Stimulated activated CD4-positive, alpha-beta T cell treated with anti-CD3 and anti-CD28 coated beads, Interleukin-4, amount 100 ng/mL, for 48 hours (primary cell): ENCODE measurements at regions not wholly inside any gene's neighbourhood (a gene's known extent, or its start where the extent isn't known, plus 50 kb on each side); places are given as distances from the start of the nearest gene placed in this dataset.
"Not testable (repeated sequence)": the region's sequence is repeated elsewhere in the genome, so short reads cannot be mapped to it uniquely, and the experiment has no call there.

Experiments used
- DNase-seq, 2 donors: peaks; one replicate each; pipeline ENCODE4 v3.0.0-alpha.2; 2020; ENCODE audit warnings: low read depth in 2 of 2

DNA sequence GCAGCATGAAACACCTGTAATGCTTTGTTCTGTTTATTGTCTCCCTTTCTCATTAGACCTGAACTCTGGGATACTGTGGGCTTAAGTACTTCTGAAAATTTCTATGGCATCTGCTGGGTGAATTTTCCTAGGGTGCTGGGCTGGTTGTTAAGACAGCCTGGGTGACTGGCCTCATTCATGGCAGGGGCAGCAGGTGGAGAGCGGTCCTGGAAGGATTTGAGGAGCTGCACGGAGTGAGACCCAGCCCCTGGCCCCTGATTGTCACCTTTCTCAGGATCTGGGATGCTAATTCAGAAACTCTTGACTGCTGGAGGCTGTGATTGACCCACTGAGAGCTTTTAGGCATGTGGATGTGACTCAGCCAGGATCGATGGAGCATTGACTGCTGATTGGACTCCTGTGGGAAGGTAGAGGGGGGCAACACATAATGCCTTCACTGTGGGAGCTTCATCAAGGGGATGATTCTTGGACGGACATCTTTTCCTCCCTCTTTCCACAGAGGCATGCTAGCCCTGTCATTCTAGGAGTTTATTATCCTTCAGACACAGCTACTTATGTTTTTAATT, 252.0 kb downstream of the GOLGA6L6 start:
- not testable (repeated sequence) for DNase-seq

DNA sequence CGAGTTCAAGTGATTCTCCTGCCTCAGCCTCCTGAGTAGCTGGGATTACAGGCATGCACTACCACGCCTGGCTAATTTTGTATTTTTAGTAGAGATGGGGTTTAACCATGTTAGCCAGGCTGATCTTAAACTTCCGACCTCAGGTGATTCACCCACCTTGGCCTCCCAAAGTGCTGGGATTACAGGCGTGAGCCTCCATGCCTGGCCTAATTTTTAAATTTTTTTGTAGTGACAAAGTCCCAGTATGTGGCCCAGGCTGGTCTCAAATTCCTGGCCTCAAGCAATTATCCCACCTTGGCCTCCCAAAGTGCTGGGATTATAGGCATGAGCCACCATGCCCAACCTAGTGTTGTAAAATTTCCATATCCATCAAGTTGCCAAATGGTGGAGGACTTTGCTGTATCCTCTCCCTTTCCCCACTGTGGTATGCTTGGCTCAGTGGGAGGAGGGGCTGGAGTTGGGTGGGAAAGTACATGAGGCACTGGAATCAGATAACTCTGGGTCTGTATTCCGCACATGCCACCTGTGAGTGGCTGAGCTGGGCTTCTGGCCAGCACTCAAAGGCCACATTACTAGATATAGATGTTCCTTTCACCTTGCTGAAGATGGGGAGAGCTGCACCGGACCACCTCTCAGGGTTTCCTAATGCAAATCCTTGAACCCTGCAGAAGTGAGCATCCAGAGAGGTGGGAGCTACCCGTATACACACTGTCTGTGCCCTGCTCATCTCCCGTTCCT, 252.6 kb downstream of the GOLGA6L6 start:
- DNase-seq = not testable (repeated sequence)

DNA sequence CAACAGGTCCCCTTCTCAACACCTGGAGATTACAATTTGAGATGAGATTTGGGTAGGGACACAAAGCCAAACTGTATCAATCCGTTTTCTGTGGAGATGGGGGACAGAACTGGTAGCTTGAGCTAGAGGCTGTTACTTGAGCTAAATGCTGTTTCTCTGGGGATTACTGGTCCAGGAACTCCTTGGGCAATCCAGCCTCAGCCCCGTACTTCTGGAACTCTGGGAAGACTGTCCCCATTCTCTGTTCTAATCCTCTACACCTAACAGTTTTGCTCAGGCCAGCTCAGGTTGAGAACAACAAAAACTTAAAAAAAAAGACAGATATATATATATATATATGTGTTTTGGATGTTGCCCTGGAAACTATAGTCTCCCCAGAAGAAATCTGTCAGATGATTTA, 255.0 kb downstream of the GOLGA6L6 start:
- not testable (repeated sequence) for DNase-seq

DNA sequence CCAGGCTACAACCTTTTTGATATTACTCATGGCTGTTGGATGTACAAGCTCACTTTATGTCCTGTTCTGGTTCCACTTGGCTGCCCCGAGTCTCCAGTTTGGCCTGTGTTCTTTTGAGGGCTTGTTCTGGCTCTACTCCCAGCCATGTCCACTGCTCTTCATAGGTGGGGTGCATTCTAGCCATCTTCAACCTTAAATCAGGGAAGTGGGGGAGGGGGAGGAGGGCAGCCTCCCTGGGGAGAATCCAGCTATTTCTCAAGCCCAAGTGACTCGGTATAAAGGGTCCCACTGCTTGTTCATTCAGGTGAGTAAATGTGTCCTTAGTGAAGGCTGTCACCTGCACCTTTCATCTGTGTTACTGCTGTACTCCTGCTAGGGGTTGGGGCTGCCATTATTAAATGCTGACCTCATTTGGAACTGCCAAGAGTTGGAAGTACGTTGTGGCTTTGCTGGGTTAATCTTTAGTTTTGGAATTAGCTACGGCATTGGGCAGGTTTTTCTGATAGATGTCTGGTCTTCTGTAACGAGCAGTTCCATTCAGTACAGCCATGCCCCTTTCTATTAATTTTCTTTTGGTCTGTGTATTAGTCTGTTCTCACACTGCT, 255.8 kb downstream of the GOLGA6L6 start:
- DNase-seq = not testable (repeated sequence)

DNA sequence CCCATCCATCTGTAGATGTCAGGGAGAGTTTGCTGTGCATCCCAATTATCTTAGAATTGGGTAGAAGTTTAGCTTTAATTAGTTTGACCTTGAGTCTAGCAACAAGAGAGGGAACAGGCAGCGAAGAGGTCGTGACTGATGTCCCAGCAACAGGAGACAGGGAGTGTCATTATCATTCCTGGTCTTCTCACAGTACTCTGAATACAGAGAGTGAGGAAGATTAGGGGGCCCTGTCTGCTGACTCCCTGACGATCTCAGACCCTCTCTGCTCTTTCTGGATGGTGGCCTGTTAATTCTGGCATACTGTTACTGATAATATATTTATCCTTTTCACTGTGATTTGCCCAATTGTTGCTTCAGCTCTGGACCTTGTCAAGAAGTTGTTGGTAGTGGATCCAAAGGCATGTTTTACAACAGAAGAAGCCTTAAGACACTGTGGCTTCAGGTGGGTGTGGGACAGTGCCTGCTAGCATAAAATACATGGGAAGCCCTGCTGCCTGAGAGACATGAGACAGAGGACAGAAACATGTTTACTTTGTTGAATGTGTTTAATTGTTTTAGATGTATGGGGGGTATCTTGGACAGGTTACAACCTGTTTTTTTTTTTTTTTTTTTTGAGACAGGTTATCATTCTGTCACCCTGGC, 256.6 kb downstream of the GOLGA6L6 start:
- not testable (repeated sequence) for DNase-seq

DNA sequence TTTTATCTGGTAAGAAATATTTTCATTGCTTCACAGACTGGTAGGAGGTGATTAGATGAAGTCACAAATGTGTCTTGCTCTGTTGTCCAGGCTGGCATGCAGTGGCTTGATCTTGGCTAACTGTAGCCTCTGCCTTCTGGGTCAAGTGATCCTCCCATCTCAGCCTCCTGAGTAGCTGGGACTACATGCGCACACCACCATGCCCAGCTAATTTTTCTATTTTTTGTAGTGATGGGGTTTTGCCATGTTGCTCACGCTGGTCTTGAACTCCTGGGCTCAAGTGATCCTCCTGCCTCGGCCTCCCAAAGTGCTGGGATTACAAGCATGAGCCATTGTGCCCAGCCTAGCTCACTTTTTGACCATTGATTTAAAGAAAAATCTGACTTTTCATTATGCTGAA, 257.9 kb downstream of the GOLGA6L6 start:
- not testable (repeated sequence) for DNase-seq

DNA sequence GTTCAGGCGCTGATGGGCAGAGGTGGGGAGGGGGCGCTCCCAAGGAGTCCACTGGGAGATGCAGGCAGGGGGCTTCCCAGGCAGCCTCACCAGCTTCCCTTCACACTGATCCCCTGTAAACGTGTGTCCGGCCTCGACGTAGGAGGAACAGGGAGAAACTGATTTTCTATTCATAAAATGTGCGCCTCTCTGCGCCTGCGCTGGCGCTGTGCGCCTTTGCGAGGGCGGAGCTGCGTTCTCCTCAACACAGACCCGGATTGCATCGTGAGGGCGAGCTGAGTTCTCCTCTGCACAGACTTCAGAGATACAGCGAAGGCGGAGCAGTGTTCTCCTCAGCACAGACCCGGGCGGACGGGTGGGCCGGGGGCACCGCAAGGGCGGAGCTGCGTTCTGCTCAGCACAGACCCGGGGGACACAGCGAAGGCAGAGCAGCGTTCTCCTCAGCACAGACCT, 259.1 kb downstream of the GOLGA6L6 start:
- DNase-seq = not testable (repeated sequence)

DNA sequence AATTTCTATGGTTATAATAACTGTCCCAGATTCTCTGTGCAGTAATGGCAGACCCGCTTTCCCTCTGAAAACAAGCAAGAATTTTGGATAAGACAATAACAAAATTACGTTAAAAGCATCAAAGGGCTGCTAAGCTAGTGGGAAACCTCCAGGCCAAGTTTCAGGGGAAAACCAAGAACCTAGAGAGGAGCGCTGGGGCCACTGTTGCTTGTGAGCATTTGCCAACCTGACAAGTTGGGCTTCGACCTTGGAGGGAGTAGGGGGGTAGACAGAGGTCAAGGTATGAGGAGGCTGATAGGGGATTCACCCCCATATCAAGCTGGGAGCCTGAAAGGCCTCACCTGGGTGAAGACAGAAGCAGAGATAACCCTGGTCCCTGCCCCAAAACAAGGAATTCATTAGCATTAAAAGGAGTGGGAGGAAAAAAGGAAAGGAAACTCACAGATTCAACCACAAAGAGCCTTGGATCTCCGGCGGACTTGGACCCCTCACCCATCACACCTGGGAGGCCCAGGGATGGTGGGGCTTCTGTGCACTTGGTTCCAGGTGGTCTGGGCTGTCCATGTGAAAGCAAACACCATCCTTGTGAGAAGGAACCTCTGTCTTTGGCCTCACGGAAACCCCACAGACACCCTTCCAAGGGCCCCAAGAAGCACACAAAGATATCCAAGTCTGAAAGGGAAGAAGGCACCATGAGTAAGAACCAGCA, 259.9 kb downstream of the GOLGA6L6 start:
- not testable (repeated sequence) for DNase-seq

DNA sequence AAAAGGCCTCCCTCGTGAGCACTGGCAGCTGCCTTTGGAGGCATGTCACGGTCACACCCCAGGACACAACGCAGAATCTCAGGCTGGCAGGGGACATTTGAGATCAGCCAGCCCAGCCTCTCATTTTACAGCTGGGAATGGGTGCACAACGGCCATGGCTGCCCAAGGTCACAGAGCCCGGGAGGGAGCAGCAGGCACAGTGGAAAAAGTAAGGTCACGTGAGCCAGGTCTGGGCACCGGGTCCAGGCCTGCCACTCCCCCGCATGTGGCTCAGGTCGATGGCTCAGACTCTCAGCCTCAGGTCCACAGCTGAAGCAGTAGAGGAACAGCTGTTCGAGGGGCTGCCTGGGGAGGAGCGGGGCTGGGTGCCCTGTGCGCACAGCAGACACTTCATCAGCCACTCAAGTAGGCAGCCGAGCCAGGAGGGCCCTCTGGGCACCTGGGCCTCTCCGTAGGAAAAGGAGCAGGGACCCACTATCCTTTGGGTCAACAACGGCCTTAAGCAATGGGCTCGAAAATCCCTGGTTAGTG, 260.6 kb downstream of the GOLGA6L6 start:
- DNase-seq = no peak

DNA sequence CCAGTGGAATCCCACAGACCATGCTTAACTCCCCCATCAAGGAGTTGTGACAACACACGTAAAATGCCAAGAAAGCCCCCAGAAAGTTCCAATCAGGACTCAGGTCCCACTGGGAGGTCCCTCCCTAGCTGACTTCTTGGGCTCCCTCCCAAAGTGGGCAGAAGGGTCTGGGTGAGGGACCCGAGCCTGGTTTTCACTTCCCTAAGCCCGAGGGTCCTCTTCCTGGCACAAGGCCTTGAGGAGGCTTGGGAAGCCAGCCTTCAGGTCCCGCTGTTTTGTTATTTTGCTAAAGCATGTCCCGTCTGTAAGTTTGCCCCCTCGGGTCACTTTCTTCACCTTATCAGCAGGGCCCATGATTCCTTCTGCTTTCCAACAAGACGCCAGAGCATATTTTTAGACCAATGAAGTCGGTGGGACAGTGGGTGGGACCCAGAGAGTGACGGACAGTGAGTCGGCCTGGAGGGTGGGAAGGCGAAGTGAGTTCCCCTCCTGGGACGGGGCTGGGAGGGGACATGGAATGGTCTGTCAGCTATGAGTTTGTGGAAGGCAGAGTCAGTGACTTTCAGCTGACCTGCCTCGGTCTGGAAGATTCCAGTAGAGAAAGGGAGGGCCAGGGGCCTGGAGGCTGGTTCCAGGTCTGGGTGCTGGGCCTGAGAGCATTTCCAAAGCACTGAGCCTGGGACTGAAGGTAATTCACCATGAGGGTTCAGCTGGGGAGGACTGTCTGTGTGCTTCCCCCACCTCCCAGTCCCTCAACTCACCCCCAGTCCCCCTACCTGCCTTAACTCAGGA, 261.3 kb downstream of the GOLGA6L6 start:
- DNase-seq = not testable (repeated sequence)

DNA sequence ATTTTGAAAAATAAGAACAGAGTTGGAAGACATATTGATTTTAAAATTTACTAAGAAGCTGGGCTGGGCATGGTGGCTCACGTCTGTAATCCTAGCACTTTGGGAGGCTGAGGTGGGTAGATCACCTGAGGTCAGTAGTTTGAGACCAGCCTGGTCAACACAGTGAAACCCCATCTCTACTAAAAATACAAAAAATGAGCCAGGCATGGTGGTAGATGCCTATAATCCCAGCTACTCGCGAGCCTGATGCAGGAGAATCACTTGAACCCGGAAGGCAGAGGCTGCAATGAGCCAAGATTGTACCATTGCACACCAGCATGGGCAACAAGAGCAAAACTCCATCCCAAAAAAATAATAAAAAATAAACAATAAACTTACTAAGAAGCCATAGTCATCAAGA, 262.5 kb downstream of the GOLGA6L6 start:
- DNase-seq = not testable (repeated sequence)

DNA sequence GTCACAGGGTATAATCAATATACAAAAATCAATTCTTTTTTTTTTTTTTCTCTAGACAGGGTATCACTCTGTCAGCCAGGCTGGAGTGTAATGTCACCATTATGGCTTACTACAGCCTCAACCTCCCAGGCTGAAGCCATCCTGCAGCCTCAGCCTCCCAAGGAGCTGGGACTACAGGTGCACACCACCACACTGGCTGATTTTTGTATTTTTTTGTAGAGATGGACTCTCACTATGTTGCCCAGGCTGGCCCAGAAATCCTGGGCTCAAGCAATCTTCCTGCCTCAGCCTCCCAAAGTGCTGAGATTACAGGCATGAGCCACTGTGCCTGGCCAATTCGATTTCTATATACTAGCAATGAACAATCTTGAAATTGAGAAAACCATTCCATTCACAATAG, 263.2 kb downstream of the GOLGA6L6 start:
- not testable (repeated sequence) for DNase-seq

DNA sequence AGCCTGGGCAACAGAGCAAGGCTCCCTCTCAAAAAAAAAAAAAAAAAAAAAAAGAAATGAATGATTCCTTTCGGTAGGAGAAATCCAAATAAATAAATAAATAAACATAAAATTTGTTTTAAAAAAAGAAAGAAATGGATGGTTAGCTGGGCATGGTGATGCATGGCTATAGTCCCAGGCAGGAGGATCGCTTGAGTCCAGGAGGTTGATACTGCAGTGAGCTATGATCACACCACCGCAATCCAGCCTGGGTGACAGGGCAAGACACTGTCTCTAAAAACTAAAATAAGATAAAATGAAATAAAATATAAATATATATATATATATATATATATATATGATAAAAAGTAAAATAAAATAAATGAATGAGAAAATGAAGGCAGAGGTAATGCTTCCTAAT, 264.1 kb downstream of the GOLGA6L6 start:
- not testable (repeated sequence) for DNase-seq

DNA sequence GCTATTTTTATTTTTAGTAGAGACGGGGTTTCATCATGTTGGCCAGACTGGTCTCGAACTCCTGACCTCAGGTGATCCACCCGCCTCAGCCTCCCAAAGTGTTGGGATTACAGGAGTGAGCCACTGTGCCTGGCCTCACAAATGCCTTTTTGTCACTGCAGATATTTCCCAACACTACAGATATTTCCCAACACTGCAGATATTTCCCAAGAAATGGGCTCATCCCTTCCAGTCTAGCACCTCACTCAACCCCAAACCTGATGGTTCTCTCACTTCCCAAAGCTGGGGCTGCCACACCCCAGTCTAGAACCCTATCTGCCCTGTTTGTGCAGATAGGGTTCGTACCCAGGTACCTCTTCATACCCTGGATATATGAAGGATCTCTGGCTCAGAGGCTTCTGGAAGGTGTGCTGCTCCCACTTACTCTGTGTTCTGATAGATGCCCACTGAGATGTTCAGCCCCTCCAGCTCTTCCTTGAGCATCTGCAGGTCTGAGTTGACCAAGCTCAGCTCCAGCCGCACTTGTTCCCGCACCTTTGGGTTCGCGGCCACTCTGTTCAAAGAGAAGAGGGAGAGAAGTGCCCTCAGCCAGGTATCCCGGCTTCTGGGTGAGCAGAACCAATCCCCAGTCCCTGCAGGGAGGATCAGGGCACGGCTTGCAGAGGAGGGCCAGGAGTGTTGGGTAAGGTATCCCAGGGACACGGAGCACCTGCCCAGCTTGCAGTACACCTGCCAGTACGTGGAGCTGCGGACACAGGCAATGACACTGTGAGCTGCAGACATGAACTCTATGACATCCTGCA, 265.1 kb downstream of the GOLGA6L6 start:
- DNase-seq = not testable (repeated sequence)

DNA sequence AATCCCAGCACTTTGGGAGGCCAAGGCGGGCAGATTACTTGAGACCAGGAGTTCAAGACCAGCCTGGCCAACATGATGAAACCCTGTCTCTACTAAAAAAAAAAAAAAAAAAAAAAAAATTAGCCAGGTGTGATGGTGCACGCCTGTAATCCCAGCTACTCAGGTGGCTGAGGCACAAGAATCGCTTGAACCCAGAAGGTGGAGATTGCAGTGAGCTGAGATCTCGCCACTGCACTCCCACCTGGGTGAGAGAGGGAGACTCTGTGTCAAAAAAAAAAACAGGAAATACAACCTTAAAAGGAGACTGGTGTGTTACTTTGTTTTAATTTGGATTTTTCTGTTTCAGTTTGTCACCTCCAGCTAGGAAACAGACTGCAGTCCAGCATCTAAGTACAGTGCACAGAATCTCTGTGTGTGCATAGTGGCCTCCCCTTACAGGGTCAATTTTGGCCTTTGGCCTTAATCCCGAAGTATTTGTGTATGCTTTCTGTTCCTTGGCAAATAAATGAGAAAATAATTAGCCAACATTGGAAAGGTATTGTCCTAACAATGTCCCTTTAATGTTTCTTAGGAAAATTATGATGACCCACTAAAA, 266.1 kb downstream of the GOLGA6L6 start:
- not testable (repeated sequence) for DNase-seq

DNA sequence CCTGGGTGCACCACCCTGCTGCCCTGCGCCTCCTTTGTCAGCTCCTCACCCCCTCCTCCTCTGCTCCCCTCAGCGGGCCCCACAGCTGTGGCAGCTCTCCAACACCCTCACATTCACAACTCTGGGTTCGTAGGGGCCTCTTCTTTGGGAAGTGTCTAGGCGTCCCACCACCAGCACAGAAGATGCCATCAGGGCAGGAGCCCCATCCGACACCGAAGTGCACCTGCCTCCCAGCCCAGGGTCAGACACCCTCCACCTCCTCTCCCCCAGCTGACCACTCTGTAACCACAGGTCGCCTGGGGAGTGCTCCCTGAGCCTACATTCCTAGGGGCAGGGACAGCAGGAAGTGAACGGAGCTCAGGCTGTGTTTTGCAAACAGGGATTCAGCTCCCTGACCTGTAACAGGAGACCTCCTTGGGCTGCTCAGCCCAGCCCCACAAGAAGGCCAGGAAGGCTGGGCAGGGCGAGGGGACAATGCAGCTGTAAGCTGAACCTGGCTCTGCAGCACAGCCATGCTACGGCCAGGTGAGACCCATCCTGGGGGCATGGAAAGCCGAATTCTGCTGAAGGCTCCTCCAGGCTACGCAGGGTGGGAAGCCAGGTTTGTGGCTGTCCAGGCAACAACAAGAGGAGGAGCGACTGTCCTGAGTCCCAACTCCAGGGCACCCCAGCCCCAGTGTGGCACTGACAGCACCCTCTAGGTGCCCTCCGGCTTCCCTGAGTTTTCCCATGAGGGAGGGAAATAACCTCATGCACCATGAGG, 269.0 kb downstream of the GOLGA6L6 start:
- no peak for DNase-seq

DNA sequence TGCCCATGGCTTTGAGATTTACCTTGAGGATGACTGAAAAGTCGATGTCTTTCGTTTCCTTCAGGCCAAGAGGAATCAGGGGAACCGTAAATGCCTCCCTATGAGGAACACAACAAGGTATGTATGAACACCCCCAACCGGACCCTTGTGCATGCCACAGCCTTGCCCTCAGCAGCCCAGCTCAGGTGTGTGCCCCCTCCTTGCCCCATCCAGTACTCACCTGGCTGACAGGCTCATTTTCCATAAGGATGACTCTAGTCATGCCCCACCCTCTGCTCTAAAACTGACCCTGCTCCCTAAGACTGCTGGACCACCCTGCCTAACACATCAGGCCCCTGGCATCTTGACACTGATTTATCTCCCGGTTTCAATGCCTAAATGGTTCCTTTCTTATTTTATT, 270.0 kb downstream of the GOLGA6L6 start:
- no peak for DNase-seq

DNA sequence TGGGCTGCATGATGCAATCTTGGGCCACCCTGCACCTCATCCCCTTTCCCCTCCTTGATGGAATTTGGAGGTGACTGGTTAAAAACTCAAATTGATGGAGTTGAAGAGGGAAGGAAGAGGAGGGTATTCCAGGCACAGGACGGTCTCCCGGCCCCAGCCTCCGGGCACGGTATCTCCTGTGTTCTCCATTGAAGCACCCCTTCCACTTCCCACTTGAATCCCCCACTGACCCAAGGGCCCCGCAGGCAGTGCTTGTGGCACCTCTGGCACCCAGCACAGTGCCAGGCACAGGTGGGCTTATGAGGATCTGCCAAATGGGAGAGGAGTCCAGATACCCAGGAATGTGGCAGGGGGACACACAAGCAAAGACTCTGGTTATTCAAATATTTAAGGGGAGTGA, 271.6 kb downstream of the GOLGA6L6 start:
- DNase-seq = not testable (repeated sequence)

DNA sequence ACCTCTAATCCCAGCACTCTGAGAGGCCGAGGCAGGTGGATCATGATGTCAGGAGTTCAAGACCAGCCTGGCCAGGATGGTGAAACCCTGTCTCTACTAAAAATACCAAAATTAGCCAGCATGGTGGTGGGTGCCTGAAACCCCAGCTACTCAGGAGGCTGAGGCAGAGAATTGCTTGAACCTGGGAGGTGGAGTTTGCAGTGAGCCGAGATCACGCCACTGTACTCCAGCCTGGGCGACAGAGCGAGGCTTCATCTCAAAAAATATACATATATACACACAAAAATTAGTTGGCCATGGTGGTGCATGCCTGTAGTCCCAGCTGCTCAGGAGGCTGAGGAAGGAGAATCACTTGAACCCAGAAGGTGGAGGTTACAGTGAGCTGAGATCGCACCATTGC, 273.6 kb downstream of the GOLGA6L6 start:
- DNase-seq = not testable (repeated sequence)
